ENCODE measurements at regions not wholly inside any gene's neighbourhood (a gene's known extent, or its start where the extent isn't known, plus 50 kb on each side); places are given as distances from the start of the nearest gene placed in this dataset.

- DNase-seq: no peak
Measured at GRCh38 chr15:47283246-47283645, 434.1 kb upstream of the SEMA6D start.

DNA sequence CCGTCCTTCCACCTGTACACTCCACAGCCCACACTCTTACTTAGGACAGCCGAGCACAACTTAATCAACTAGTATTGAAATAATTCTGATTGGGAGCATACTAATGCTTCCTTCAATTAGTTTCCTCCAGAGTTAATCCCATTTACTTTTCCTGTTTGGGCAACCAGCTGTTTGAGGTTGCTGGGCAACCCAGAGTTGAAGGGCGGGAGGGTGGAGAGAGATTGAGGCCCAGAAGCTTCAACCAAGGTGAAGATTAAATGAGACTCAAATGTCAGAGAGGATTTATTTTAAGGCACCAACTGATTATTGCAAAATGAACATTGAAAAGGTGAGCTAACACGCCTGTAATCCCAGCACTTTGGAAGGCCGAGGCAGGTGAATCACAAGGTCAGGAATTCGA, 428.5 kb upstream of the SEMA6D start:
- peak in 1 of 3 experiments; percentile 1 for DNase-seq

DNA sequence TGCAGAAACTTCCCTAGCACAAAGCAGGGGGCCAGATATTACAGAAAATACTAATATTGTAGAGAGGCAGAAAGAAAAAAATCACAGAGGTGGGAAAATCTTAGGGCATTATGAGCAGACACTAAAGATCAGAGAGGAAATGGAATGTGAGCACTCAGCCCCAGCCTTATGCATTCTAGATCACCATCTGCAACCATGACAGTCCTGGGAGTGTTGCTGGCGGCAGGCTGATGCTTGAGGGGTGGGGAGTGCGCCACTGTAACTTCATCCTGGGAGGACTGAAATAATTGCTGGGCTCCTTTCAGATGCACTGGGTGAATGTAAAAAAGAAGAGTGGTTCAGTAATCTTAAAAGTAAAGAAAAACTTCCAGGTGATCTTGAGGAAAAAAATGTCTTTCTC, 427.6 kb upstream of the SEMA6D start:
- DNase-seq: no peak

DNA sequence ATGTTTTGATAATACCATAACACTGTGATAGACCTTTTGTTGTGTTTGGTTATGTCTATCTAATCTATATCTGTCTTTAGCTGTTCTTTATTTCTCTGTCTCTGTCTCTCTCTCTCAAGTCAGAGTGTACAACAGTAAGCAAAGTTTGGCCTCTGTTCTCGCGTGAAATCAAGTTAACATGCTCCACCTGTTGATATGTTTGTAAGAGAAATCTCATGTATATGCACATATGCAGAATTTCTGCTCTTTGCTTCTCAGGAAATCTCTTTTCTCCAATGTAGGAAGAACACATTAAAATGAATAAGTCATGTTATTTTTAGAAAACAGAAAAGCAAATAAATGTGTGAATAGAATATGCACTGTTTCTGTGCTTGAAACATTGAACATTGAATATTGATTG, 425.5 kb upstream of the SEMA6D start:
- no peak for DNase-seq

GRCh38 chr15:47292638-47293190, 424.6 kb upstream of the SEMA6D start:
- no peak for DNase-seq

- DNase-seq: no peak
Measured at GRCh38 chr15:47293466-47294162, 423.7 kb upstream of the SEMA6D start.

GRCh38 chr15:47294765-47295259, 422.5 kb upstream of the SEMA6D start:
- DNase-seq: no peak

GRCh38 chr15:47296881-47297280, 420.4 kb upstream of the SEMA6D start:
- no peak for DNase-seq

- peak in 1 of 3 experiments; percentile 43 for DNase-seq
Measured at GRCh38 chr15:47299846-47300434, 417.4 kb upstream of the SEMA6D start.

GRCh38 chr15:47300596-47300995, 416.7 kb upstream of the SEMA6D start:
- DNase-seq: no peak

- DNase-seq: peak; percentile 48 to 84 (median 51)
Measured at GRCh38 chr15:47301481-47301880, 415.8 kb upstream of the SEMA6D start.

GRCh38 chr15:47304656-47305055, 412.6 kb upstream of the SEMA6D start:
- peak in 1 of 3 experiments; percentile 2 for DNase-seq

GRCh38 chr15:47312161-47312560, 405.1 kb upstream of the SEMA6D start:
- DNase-seq: no peak

- DNase-seq: no peak
Measured at GRCh38 chr15:47326410-47327333, 390.6 kb upstream of the SEMA6D start.

DNA sequence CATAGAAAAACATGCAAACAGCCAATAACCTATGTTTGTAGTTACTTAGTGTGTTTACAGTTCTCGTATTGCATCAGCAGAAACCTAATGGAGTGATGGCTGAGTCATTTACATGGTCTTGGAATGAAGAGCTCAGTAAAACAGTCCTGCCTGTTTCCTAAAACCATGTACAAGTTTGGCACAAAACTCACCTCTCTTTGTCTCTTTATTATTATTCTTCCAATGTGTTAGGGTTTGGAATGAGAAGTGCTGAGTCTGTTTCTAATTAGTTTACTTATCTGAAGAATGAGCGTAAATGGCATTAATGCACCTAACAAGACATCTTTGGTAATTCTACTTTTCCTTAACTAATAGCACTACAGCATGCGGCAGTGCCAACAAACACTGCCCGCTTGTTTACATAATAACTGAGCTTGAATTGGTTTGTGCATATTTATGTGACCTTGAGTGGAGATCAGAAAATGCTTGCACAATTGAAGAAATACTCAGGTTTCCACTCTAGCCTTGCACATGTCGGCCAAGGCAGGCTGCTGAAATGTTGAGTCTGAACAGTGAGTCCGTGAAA, 385.4 kb upstream of the SEMA6D start:
- DNase-seq: peak in 2 of 3 experiments; percentile 14 to 62

DNA sequence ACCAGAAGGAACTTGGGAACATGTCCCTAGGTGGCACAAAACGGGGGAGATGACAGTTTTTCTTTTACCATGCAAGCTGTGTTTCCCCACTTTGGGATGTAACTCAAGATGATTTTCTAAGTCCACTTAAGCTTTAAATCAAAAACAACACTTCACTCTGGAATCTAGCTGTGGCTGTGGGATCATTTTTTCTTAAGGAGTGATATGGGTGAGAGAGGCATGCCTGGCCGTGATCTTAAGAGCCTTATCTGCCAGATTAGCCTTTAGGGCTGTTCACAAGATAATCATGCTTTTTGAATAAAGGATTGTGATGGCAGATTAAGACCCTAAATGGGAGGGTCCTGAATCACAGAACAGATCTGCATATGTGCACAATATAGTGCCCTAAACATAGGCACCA, 384.8 kb upstream of the SEMA6D start:
- DNase-seq: peak in 1 of 3 experiments; percentile 62

- DNase-seq: no peak
Measured at GRCh38 chr15:47333734-47334133, 383.6 kb upstream of the SEMA6D start.

- DNase-seq: no peak
Measured at GRCh38 chr15:47334805-47335535, 382.3 kb upstream of the SEMA6D start.

DNA sequence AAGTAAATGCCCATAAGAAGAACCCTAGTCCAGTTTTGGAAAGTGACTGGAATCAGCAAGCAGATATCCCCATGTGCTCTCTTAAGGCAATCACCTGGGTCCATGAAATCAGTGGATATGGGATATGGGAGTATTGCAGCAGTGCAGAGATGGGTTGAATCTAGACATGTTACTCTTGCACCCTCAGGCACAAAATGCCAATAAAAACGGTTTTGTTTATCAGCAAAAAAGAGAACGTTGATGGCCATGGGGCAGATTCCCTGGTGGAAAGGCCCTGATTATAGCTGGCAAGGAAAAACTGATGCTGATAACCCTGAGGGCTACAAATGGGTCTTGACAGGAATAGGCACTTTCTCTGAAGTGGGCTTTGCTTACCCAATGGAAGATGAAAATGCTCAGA, 380.2 kb upstream of the SEMA6D start:
- no peak for DNase-seq

- DNase-seq: no peak
Measured at GRCh38 chr15:47337836-47338235, 379.5 kb upstream of the SEMA6D start.

GRCh38 chr15:47338771-47339170, 378.5 kb upstream of the SEMA6D start:
- DNase-seq: no peak
